Kidney epithelial cell (primary cell): ENCODE measurements at regions not wholly inside any gene's neighbourhood (a gene's known extent, or its start where the extent isn't known, plus 50 kb on each side); places are given as distances from the start of the nearest gene placed in this dataset.

Experiments
- DNase-seq: peaks from one replicate; pipeline ENCODE4 v3.0.0-alpha.2; 2010; ENCODE audit warnings: low read depth
- H3K27me3 ChIP-seq: 2 replicates; pipeline ENCODE4 v1.6.0; 2011; ENCODE audit warnings: low read length; ENCODE audit not compliant: control insufficient read depth, insufficient read depth
- H3K36me3 ChIP-seq: 2 replicates; pipeline ENCODE4 v1.5.1; 2011; ENCODE audit warnings: low read length; ENCODE audit not compliant: control insufficient read depth, insufficient read depth
- H3K4me3 ChIP-seq: 2 replicates; pipeline ENCODE4 v1.5.1; 2011; ENCODE audit warnings: low read depth, mild to moderate bottlenecking, control low read depth, low read length
- CTCF ChIP-seq: IDR thresholded peaks from 2 replicates; pipeline ENCODE4 v1.5.1; 2011; ENCODE audit warnings: mild to moderate bottlenecking, moderate library complexity, low read length, control low read depth, inconsistent platforms; ENCODE audit not compliant: insufficient read depth, poor library complexity, severe bottlenecking

DNA sequence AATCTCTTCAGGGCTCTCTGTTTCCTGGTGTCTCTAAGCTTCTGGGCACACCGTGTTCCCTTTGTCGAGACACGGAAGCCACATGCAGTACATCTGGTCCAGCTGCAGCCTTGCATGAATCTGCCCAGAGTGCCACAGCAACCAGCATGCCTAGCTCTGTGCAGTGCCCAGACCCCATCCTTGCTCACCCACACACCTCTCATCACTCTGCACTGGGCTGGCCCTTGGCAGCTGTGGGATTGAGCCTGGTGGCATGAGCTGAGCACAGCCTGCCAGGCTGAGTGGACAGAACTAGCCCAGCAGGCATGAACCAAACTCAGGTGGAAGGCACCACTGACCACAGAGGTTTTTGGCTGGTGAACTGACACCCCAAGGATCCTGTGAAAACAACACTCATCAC, 279.9 kb downstream of the ATXN7L3B start:
- no peaks in the 10 kb centered on the region for H3K36me3 ChIP-seq
- no peak for DNase-seq
- TF ChIP-seq CTCF: no peak
- no peaks in the 10 kb centered on the region for H3K27me3 ChIP-seq
- H3K4me3 ChIP-seq: no peak overlapping the region

DNA sequence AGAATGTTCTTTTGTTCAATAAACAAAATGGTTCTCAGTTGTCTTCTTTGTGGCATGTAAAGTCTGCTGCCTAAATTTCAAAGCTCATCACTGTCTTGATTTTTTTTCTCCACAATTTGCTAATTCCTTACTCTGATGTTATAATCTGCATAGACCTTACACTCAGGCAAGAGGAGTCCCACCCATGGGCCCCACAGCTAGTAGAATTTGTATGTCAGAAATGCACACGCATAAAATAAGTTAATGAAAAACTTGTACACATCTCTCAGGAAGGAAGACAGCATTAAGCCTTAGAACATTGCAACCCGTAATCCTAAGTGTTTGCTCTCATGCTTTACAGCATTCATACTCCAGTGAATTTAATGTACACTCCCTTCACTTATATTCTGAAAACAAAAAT, 280.8 kb downstream of the ATXN7L3B start:
- Histone ChIP-seq H3K36me3 (no peaks in the 10 kb centered on the region), H3K4me3 (no peak overlapping the region), H3K27me3 (no peaks in the 10 kb centered on the region)
- no peak for DNase-seq
- no peak for TF ChIP-seq CTCF

GRCh38 chr12:74820324-74820723, 282.7 kb downstream of the ATXN7L3B start:
- Histone ChIP-seq H3K27me3 (no peaks in the 10 kb centered on the region), H3K36me3 (no peaks in the 10 kb centered on the region), H3K4me3 (no peak overlapping the region)
- no peak for TF ChIP-seq CTCF
- no peak for DNase-seq

DNA sequence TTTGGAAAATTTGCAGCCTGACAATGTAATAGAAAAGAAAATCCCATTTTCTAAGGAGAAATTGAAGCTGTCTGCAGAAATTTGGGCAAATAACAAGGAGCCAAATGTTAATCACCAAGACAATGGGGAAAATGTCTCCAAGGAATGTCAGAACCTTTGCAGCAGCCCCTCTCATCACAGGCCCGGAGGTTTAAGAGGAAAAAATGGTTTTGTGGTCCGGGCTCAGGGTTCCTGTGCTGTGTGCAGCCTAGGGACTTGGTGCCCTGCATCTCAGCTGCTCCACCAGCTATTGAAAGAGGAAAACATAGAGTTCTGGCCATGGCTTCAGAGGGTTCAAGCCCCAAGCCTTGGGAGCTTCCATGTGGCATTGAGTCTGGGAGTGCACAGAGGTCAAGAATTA, 298.9 kb downstream of the ATXN7L3B start:
- no peak for DNase-seq
- no peak for TF ChIP-seq CTCF
- no peak overlapping the region for H3K4me3 ChIP-seq
- no peaks in the 10 kb centered on the region for H3K36me3 ChIP-seq
- H3K27me3 ChIP-seq: no peaks in the 10 kb centered on the region

DNA sequence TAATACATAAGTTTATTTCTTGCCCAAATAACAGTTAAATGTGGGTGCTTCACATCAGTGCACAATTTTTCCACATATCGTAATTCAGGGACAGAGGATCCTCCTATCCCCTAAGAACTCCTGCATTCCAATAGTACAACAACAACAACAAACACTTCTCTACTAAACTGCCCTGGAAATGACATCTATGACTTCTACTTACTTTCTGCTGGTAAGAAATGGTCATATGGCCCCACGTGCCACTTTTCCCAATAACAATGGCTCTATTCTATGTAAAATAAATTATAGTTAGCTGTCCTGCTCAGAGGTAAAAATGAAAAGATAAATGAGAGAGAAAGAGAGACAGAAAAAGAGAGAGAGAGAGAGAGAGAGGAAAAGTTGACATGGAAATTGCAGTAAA, 308.5 kb downstream of the ATXN7L3B start:
- DNase-seq: no peak
- Histone ChIP-seq H3K4me3 (no peak overlapping the region), H3K27me3 (no peaks in the 10 kb centered on the region), H3K36me3 (no peaks in the 10 kb centered on the region)
- no peak for TF ChIP-seq CTCF

- no peak for DNase-seq
- H3K4me3 ChIP-seq: no peak overlapping the region
- no peak for TF ChIP-seq CTCF
- H3K36me3 ChIP-seq: no peaks in the 10 kb centered on the region
- H3K27me3 ChIP-seq: no peaks in the 10 kb centered on the region
Observed at GRCh38 chr12:74847169-74847568, 309.5 kb downstream of the ATXN7L3B start.
